ENCODE measurements at regions not wholly inside any gene's neighbourhood (a gene's known extent, or its start where the extent isn't known, plus 50 kb on each side); places are given as distances from the start of the nearest gene placed in this dataset.

GRCh38 chr1:29895201-29895600 lies 658.9 kb downstream of the PTPRU start:
- TF ChIP-seq CTCF (IDR thresholded peaks at IDR 0.05; ENCODE audit: insufficient read depth, low read length, poor library complexity, severe bottlenecking), result no peak
- H3K4me3 ChIP-seq (ENCODE audit: low read depth, low read length), result no peak overlapping the region
- no peaks in the 10 kb centered on the region for H3K36me3 ChIP-seq (ENCODE audit: control insufficient read depth, insufficient read depth, low read length)
- peaks cover 28% of the 10 kb centered on the region for H3K27me3 ChIP-seq (ENCODE audit: control insufficient read depth, insufficient read depth, low read length)
- no peak for DNase-seq (ENCODE audit: low read depth)

- Histone ChIP-seq H3K36me3 (ENCODE audit: control insufficient read depth, insufficient read depth, low read length) (no peaks in the 10 kb centered on the region), H3K27me3 (ENCODE audit: control insufficient read depth, insufficient read depth, low read length) (peaks cover 30% of the 10 kb centered on the region), H3K4me3 (ENCODE audit: low read depth, low read length) (no peak overlapping the region)
- no peak for DNase-seq (ENCODE audit: low read depth)
- no peak for TF ChIP-seq CTCF (IDR thresholded peaks at IDR 0.05; ENCODE audit: insufficient read depth, low read length, poor library complexity, severe bottlenecking)
Observed at GRCh38 chr1:29894311-29894710, 658.0 kb downstream of the PTPRU start.

DNA sequence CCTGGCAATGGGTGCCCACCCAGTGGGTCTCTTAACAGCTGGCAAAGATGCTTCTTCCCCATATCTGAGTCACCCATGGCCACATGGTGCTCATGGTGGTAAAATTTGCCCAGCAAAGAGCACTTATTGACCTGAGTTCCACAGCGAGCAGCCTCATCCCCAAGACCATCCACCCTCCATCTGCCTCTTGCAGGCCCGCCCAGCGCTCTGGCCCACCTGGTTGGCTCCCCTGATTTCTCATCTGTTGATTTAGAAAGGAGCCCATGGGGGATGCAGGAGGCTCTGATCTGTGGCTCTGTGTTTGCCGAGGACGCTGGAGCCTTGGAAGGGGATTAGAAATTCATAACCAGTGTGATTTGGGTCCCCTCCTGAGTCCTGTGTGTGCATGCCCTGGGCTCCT lies 657.5 kb downstream of the PTPRU start:
- TF ChIP-seq CTCF (IDR thresholded peaks at IDR 0.05; ENCODE audit: insufficient read depth, low read length, poor library complexity, severe bottlenecking), result no peak
- H3K27me3 ChIP-seq (ENCODE audit: control insufficient read depth, insufficient read depth, low read length), result peaks cover 30% of the 10 kb centered on the region
- no peak for DNase-seq (ENCODE audit: low read depth)
- H3K4me3 ChIP-seq (ENCODE audit: low read depth, low read length), result no peak overlapping the region
- no peaks in the 10 kb centered on the region for H3K36me3 ChIP-seq (ENCODE audit: control insufficient read depth, insufficient read depth, low read length)

DNA sequence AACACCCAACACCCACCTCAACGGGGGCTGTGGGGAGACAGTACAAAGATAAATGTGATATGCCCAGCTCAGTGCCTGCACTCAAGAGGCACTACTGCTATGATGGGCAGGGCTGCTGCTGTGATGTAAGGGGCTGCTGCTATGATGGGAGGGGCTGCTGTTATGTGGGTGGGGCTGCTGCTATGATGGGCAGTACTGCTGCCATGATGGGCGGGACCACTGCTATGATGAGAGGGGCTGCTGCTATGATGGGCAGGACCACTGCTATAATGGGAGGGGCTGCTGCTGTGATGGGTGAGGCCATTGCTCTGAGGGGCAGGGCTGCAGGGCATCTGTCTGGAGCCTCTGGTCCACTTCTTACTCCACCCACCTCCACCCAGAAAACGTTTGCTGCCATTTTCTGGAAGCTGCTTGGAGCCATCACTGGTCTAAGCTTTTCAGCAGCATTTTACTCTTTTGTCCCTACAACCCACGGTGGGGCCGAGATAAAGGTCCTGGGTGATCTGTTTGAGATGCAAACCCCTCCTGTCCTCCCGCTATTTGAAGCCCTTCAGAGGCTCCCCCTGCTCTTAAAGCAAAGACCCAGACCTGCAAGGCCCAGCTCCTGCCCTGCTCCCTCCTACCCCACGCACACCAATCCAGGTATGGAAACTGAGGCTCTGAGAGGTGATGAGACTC lies 656.9 kb downstream of the PTPRU start:
- Histone ChIP-seq H3K4me3 (ENCODE audit: low read depth, low read length) (no peak overlapping the region), H3K27me3 (ENCODE audit: control insufficient read depth, insufficient read depth, low read length) (peaks cover 29% of the 10 kb centered on the region), H3K36me3 (ENCODE audit: control insufficient read depth, insufficient read depth, low read length) (no peaks in the 10 kb centered on the region)
- no peak for DNase-seq (ENCODE audit: low read depth)
- TF ChIP-seq CTCF (IDR thresholded peaks at IDR 0.05; ENCODE audit: insufficient read depth, low read length, poor library complexity, severe bottlenecking), result no peak

- DNase-seq (ENCODE audit: low read depth), result no peak
Observed at GRCh38 chr1:29892247-29892646, 655.9 kb downstream of the PTPRU start.

More at GRCh38 chr1:29892247-29892646, 655.9 kb downstream of the PTPRU start:
- Histone ChIP-seq H3K36me3 (ENCODE audit: control insufficient read depth, insufficient read depth, low read length) (no peaks in the 10 kb centered on the region), H3K27me3 (ENCODE audit: control insufficient read depth, insufficient read depth, low read length) (peaks cover 23% of the 10 kb centered on the region), H3K4me3 (ENCODE audit: low read depth, low read length) (no peak overlapping the region)
- TF ChIP-seq CTCF (IDR thresholded peaks at IDR 0.05; ENCODE audit: insufficient read depth, low read length, poor library complexity, severe bottlenecking), result no peak

Measured in kidney epithelial cell (primary cell).